HG03354 (cell line): ENCODE measurements at regions not wholly inside any gene's neighbourhood (a gene's known extent, or its start where the extent isn't known, plus 50 kb on each side); places are given as distances from the start of the nearest gene placed in this dataset.
A peak's percentile ranks its signal among the peaks of the same experiment; 100 is the strongest.

Source experiments
- ATAC-seq: cut with Tn5 transposase; IDR thresholded peaks from one replicate; pipeline ENCODE4 v1.9.1; 2021; ENCODE audit warnings: mild to moderate bottlenecking; ENCODE audit not compliant: unreplicated experiment, poor library complexity, severe bottlenecking

GRCh38 chr11:35076201-35077100, 62.5 kb upstream of the CD44 start:
- ATAC-seq: no peak

- peak; percentile 57 for ATAC-seq
These were observed 61.1 kb upstream of the CD44 start for GRCh38 chr11:35077709-35078469.

GRCh38 chr11:35078470-35078735, 60.6 kb upstream of the CD44 start:
- no peak for ATAC-seq

- no peak for ATAC-seq
These were observed 59.4 kb upstream of the CD44 start for GRCh38 chr11:35079611-35080010.

- peak; percentile 80 for ATAC-seq
These were observed 56.4 kb upstream of the CD44 start for GRCh38 chr11:35082321-35083180.

- ATAC-seq: no peak
These were observed 55.9 kb upstream of the CD44 start for GRCh38 chr11:35083181-35083430.

- peak; percentile 69 for ATAC-seq
These were observed 55.3 kb upstream of the CD44 start for GRCh38 chr11:35083431-35084238.

- ATAC-seq: no peak
These were observed 54.0 kb upstream of the CD44 start for GRCh38 chr11:35084817-35085440.

GRCh38 chr11:35085531-35086165, 53.3 kb upstream of the CD44 start:
- no peak for ATAC-seq

GRCh38 chr11:35087648-35088047, 51.3 kb upstream of the CD44 start:
- ATAC-seq: no peak

GRCh38 chr11:35088226-35088625, 50.7 kb upstream of the CD44 start:
- ATAC-seq: no peak

- no peak for ATAC-seq
These were observed 50.3 kb upstream of the CD44 start for GRCh38 chr11:35088676-35089075.
